Keratinocyte (primary cell): ENCODE measurements at regions not wholly inside any gene's neighbourhood (a gene's known extent, or its start where the extent isn't known, plus 50 kb on each side); places are given as distances from the start of the nearest gene placed in this dataset.

Experiments used
- DNase-seq: peaks from one replicate; pipeline ENCODE4 v3.0.0-alpha.2; 2011; ENCODE audit warnings: low read depth, missing footprints, low spot score
- FAIRE-seq: peaks from 2 replicates; lab custom pipeline; 2011; peaks lifted over from hg19 to GRCh38; lab: Jason Lieb, UNC
- H2AFZ ChIP-seq: 2 replicates; pipeline ENCODE4 v1.6.0; 2012; ENCODE audit warnings: low read length, control low read depth, inconsistent platforms; ENCODE audit not compliant: control insufficient read depth
- H3K27ac ChIP-seq: 2 replicates; pipeline ENCODE4 v1.5.1; 2011; ENCODE audit warnings: low read length; ENCODE audit not compliant: control insufficient read depth, insufficient read depth
- H3K27me3 ChIP-seq: 3 replicates; pipeline ENCODE4 v1.6.0; 2011; ENCODE audit warnings: low read length; ENCODE audit not compliant: control insufficient read depth, insufficient read depth; ENCODE audit errors: extremely low read depth
- H3K36me3 ChIP-seq, 2 experiments: 2 replicates in 1 of 2; 3 replicates in 1 of 2; pipeline ENCODE4 v1.5.1; 2011; ENCODE audit warnings: low read length in 2 of 2, mild to moderate bottlenecking in 1 of 2; ENCODE audit not compliant: control insufficient read depth in 2 of 2, insufficient read depth in 2 of 2; ENCODE audit errors: extremely low read depth in 1 of 2
- H3K4me1 ChIP-seq: 3 replicates; pipeline ENCODE4 v1.5.1; 2011; ENCODE audit warnings: low read length; ENCODE audit not compliant: control insufficient read depth, insufficient read depth; ENCODE audit errors: extremely low read depth
- H3K4me2 ChIP-seq: 3 replicates; pipeline ENCODE4 v1.6.0; 2011; ENCODE audit warnings: low read depth, low read length; ENCODE audit not compliant: control insufficient read depth, insufficient read depth; ENCODE audit errors: extremely low read depth
- H3K4me3 ChIP-seq, 3 experiments: fragments of 200-600 bp in 1 of 3; sonication (generic) in 1 of 3; 2 replicates in 2 of 3; 3 replicates in 1 of 3; pipeline ENCODE4 v1.5.1; 2011 to 2016; ENCODE audit warnings: low read length in 3 of 3, mild to moderate bottlenecking in 3 of 3, control low read depth in 2 of 3, inconsistent platforms in 1 of 3, low read depth in 1 of 3, mixed read lengths in 1 of 3, mixed run types in 1 of 3, moderate library complexity in 1 of 3; ENCODE audit not compliant: control insufficient read depth in 2 of 3, insufficient read depth in 2 of 3; ENCODE audit errors: extremely low read depth in 1 of 3
- H3K79me2 ChIP-seq: 2 replicates; pipeline ENCODE4 v1.6.0; 2012; ENCODE audit warnings: low read length; ENCODE audit not compliant: control insufficient read depth, insufficient read depth
- H3K9ac ChIP-seq: 3 replicates; pipeline ENCODE4 v1.6.0; 2011; ENCODE audit warnings: low read length; ENCODE audit not compliant: control insufficient read depth, insufficient read depth; ENCODE audit errors: extremely low read depth
- H3K9me1 ChIP-seq: 3 replicates; pipeline ENCODE4 v1.6.0; 2011; ENCODE audit warnings: low read length; ENCODE audit not compliant: control insufficient read depth, insufficient read depth; ENCODE audit errors: extremely low read depth
- H3K9me3 ChIP-seq: 2 replicates; pipeline ENCODE4 v1.5.1; 2012; ENCODE audit warnings: low read depth, low read length; ENCODE audit not compliant: control insufficient read depth
- H4K20me1 ChIP-seq: 3 replicates; pipeline ENCODE4 v1.6.0; 2011; ENCODE audit warnings: low read length; ENCODE audit not compliant: control insufficient read depth, insufficient read depth; ENCODE audit errors: extremely low read depth
- CTCF ChIP-seq, 3 experiments: IDR thresholded peaks in 1 of 3; conservative IDR thresholded peaks in 1 of 3; optimal IDR thresholded peaks in 1 of 3; 2 replicates in 2 of 3; 3 replicates in 1 of 3; pipeline versions ENCODE3 to v1.5.1; 2011; ENCODE audit warnings: low read length in 3 of 3, mild to moderate bottlenecking in 3 of 3, moderate library complexity in 2 of 3, control low read depth in 1 of 3, inconsistent platforms in 1 of 3; ENCODE audit not compliant: insufficient read depth in 2 of 3; ENCODE audit errors: extremely low read depth in 1 of 3
- EZH2 ChIP-seq: IDR thresholded peaks from one replicate; pipeline ENCODE4 v1.6.1; 2012; ENCODE audit warnings: inconsistent platforms, mild to moderate bottlenecking, low read length, moderate library complexity
- dilution Hi-C: fragments of 300-500 bp; cut with MboI; formaldehyde crosslinking; loops from one replicate; pipeline ENCODE4 v1.7.0; 2020; ENCODE audit warnings: low sequenced_read_pairs; ENCODE audit not compliant: extremely low pct_ligation_motif_present

- FAIRE-seq (peak; percentile 65), DNase-seq (peak; percentile 46)
- TF ChIP-seq EZH2: no peak
- TF ChIP-seq CTCF (optimal IDR thresholded peaks at IDR 0.05 in 1 of 3, IDR thresholded peaks at IDR 0.05 in 1 of 3, conservative IDR thresholded peaks at IDR 0.05 in 1 of 3; ENCODE audit: extremely low read depth in 1 of 3, insufficient read depth in 2 of 3, low read length in 3 of 3): no peak
- peak overlapping the region; percentile 3 for H3K27ac ChIP-seq
- H3K4me2 ChIP-seq: no peak overlapping the region
- H2AFZ ChIP-seq: no peak overlapping the region
- no peak overlapping the region for H3K4me3 ChIP-seq
- no peak overlapping the region for H3K9ac ChIP-seq
- no peaks in the 10 kb centered on the region for H4K20me1 ChIP-seq
- H3K36me3 ChIP-seq: no peaks in the 10 kb centered on the region
- H3K9me1 ChIP-seq: no peaks in the 10 kb centered on the region
- H3K9me3 ChIP-seq: no peaks in the 10 kb centered on the region
- no peaks in the 10 kb centered on the region for H3K79me2 ChIP-seq
- dilution Hi-C loops: no loop called here
- H3K4me1 ChIP-seq: peaks cover 21% of the 10 kb centered on the region
- H3K27me3 ChIP-seq: no peaks in the 10 kb centered on the region
Measured at GRCh38 chr13:105465251-105465650, 1070.2 kb downstream of the EFNB2 start.

GRCh38 chr13:105464249-105464648 is 1071.2 kb downstream of the EFNB2 start:
- Histone ChIP-seq H3K9me1 (no peaks in the 10 kb centered on the region), H3K4me2 (no peak overlapping the region), H3K4me1 (peaks cover 21% of the 10 kb centered on the region), H3K36me3 (no peaks in the 10 kb centered on the region), H4K20me1 (no peaks in the 10 kb centered on the region), H3K27ac (peak overlapping the region; percentile 17), H2AFZ (no peak overlapping the region), H3K27me3 (no peaks in the 10 kb centered on the region), H3K79me2 (no peaks in the 10 kb centered on the region), H3K9ac (no peak overlapping the region), H3K4me3 (no peak overlapping the region), H3K9me3 (no peaks in the 10 kb centered on the region)
- FAIRE-seq (no peak), DNase-seq (no peak)
- no peak for TF ChIP-seq CTCF (optimal IDR thresholded peaks at IDR 0.05 in 1 of 3, IDR thresholded peaks at IDR 0.05 in 1 of 3, conservative IDR thresholded peaks at IDR 0.05 in 1 of 3; ENCODE audit: extremely low read depth in 1 of 3, insufficient read depth in 2 of 3, low read length in 3 of 3)
- TF ChIP-seq EZH2: no peak
- dilution Hi-C loops: no loop called here
